ENCODE measurements at regions not wholly inside any gene's neighbourhood (a gene's known extent, or its start where the extent isn't known, plus 50 kb on each side); places are given as distances from the start of the nearest gene placed in this dataset.

DNA sequence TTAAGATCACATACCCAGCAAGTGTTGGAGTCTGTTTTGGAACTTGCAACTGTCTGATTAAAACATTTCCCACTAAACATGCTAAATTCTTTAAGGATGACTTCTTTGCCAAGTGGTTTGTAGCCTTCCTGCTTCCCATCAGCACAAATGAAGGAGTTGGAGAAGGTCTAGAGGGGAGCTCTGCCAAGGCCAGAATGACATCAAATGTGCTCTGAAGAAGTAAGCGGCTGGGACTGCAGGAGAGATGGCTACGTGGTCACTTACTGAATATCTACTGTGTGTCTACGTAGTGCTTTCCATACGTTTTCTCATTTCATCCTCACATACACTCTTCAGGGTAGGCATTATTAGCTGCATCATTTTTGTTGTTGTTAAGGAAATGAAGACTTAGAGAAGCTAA is 135.7 kb upstream of the NLRP1 start:
- H3K27ac Mint-ChIP-seq, result no peak overlapping the region
- ChIA-PET POLR2A (no interaction called here), CTCF (no interaction called here)
- H3K27me3 Mint-ChIP-seq, result peaks cover 29% of the 10 kb centered on the region
- no peak overlapping the region for H3K4me3 Mint-ChIP-seq
- DNase-seq (no peak), ATAC-seq (ENCODE audit: low read depth) (no peak)
- no peaks in the 10 kb centered on the region for H3K4me1 Mint-ChIP-seq
- intact Hi-C loops (cut with micrococcal nuclease), result no loop called here
- TF ChIP-seq, protein P1, sequence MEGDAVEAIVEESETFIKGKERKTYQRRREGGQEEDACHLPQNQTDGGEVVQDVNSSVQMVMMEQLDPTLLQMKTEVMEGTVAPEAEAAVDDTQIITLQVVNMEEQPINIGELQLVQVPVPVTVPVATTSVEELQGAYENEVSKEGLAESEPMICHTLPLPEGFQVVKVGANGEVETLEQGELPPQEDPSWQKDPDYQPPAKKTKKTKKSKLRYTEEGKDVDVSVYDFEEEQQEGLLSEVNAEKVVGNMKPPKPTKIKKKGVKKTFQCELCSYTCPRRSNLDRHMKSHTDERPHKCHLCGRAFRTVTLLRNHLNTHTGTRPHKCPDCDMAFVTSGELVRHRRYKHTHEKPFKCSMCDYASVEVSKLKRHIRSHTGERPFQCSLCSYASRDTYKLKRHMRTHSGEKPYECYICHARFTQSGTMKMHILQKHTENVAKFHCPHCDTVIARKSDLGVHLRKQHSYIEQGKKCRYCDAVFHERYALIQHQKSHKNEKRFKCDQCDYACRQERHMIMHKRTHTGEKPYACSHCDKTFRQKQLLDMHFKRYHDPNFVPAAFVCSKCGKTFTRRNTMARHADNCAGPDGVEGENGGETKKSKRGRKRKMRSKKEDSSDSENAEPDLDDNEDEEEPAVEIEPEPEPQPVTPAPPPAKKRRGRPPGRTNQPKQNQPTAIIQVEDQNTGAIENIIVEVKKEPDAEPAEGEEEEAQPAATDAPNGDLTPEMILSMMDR (IDR thresholded peaks at IDR 0.05), result no peak
- H3K36me3 Mint-ChIP-seq (ENCODE audit: low read depth), result no peaks in the 10 kb centered on the region
- H3K9me3 Mint-ChIP-seq, result peaks cover 9% of the 10 kb centered on the region

DNA sequence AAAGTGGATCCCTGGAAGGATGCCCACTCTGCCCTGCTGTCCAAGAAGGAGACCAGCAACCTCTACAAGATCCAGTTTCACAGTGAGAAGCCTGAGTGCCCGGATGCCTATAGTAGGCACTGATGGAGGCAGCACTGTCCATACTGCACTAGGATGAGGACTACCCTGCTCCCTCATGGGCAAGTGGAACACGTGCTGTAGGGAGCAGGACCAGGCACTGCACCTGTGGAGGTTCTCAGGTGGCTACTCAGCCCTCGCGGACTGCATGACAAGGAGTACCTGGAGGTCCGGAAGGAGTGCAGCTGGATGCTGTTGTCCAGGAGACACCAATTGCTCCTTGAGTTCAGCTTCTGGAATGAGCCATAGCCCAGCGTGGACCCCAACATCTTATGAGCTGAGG is 146.1 kb upstream of the NLRP1 start:
- Mint-ChIP-seq H3K36me3 (ENCODE audit: low read depth) (no peaks in the 10 kb centered on the region), H3K4me1 (no peaks in the 10 kb centered on the region), H3K27ac (no peak overlapping the region), H3K27me3 (peaks cover 22% of the 10 kb centered on the region), H3K9me3 (no peaks in the 10 kb centered on the region), H3K4me3 (no peak overlapping the region)
- DNase-seq (no peak), ATAC-seq (ENCODE audit: low read depth) (no peak)
- intact Hi-C loops (cut with micrococcal nuclease), result no loop called here
- ChIA-PET CTCF (no interaction called here), POLR2A (no interaction called here)
- TF ChIP-seq, protein P1 (IDR thresholded peaks at IDR 0.05), result no peak

DNA sequence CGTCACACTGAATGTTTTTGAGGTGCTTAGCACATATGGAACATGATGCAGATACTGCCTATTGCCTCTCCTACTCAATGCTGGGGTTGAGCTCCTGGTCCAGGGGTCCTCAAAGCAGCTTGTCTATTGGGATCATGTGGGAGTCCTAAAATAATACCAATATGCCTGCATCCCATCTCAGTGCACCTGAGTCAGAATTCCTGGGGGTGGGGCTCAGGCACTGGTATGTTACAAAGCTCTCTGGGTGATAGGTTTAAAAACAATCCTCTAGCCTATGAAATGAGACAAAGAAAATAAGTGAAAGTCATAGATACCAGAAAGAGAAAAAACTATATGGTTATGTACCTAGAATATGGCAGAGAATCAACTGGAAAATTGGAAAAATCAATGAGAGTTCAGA is 156.6 kb upstream of the NLRP1 start:
- POLR2A ChIA-PET, result no interaction called here
- CTCF ChIA-PET, result no interaction called here
- Mint-ChIP-seq H3K4me3 (no peak overlapping the region), H3K27ac (no peak overlapping the region), H3K36me3 (ENCODE audit: low read depth) (no peaks in the 10 kb centered on the region), H3K4me1 (no peaks in the 10 kb centered on the region), H3K9me3 (peaks cover 2% of the 10 kb centered on the region), H3K27me3 (peaks cover 12% of the 10 kb centered on the region)
- TF ChIP-seq, protein P1 (IDR thresholded peaks at IDR 0.05), result no peak
- DNase-seq (no peak), ATAC-seq (ENCODE audit: low read depth) (no peak)
- intact Hi-C loops (cut with micrococcal nuclease), result no loop called here

DNA sequence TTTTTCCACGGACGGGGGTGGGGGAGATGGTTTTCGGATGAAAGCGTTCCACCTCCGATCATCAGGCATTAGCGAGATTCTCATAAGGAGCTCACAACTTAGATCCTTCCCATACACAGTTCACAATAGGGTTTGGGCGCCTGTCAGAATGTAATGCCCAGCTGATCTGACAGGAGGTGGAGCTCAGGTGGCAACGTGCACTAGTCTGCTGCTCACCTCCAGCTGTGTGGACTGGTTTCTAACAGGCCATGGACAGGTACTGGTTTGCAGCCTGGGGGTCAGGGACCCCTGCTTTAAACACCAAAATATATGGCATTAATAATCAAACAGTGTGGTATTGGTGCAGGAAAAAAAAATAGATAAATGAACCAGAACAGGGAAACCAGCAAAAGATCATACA is 157.5 kb upstream of the NLRP1 start:
- Mint-ChIP-seq H3K27ac (no peak overlapping the region), H3K9me3 (peaks cover 2% of the 10 kb centered on the region), H3K4me1 (no peaks in the 10 kb centered on the region), H3K27me3 (peaks cover 10% of the 10 kb centered on the region), H3K36me3 (ENCODE audit: low read depth) (no peaks in the 10 kb centered on the region), H3K4me3 (no peak overlapping the region)
- ChIA-PET CTCF (no interaction called here), POLR2A (no interaction called here)
- TF ChIP-seq, protein P1 (IDR thresholded peaks at IDR 0.05), result no peak
- intact Hi-C loops (cut with micrococcal nuclease), result no loop called here
- DNase-seq (no peak), ATAC-seq (ENCODE audit: low read depth) (no peak)

DNA sequence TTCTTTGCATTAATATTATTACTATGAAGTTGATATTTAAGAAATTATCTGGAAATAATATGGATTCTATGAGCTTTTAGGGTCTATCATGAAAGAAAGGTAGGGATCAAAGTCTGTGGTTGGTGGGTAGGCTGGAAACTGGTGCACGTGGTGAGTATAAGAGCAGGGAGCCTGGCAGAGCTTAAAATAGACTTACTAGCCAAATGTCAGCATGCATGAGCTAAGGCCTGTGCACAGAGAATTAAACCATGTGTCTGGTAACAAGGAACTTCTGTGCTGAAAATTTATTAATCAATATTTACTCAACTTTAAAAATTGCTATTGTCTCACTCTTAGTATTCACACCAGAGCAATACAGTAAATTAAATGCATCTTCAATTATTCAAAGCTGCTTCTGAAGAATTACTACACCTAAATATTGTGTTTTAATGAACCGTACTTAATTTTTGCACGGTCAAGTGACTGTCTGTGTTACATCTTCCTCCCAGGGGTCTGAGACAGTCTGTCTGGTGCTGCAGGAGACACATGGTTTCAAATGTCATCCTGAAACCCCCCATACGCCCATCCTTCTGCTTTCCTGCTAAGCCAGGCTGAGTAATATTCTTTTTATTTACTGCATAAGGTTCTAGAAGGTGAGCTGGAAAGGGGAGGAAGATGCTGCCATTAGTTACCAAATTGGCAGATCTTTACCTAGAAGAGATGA is 161.0 kb upstream of the NLRP1 start:
- H3K4me1 Mint-ChIP-seq, result no peaks in the 10 kb centered on the region
- ChIA-PET POLR2A (no interaction called here), CTCF (no interaction called here)
- intact Hi-C loops (cut with micrococcal nuclease), result no loop called here
- H3K4me3 Mint-ChIP-seq, result no peak overlapping the region
- DNase-seq (no peak), ATAC-seq (ENCODE audit: low read depth) (no peak)
- peaks cover 2% of the 10 kb centered on the region for H3K9me3 Mint-ChIP-seq
- TF ChIP-seq, protein P1 (IDR thresholded peaks at IDR 0.05), result no peak
- H3K27me3 Mint-ChIP-seq, result peaks cover 1% of the 10 kb centered on the region
- H3K36me3 Mint-ChIP-seq (ENCODE audit: low read depth), result no peaks in the 10 kb centered on the region
- no peak overlapping the region for H3K27ac Mint-ChIP-seq
